H1 (cell line): ENCODE measurements at regions not wholly inside any gene's neighbourhood (a gene's known extent, or its start where the extent isn't known, plus 50 kb on each side); places are given as distances from the start of the nearest gene placed in this dataset.

Experiments used
- CTCF ChIP-seq, 3 experiments: IDR thresholded peaks; 1 replicate in 2 of 3; 2 replicates in 1 of 3; pipeline versions ENCODE4 v1.5.1 to v1.6.1; 2011; ENCODE audit warnings: low read length in 3 of 3, mild to moderate bottlenecking in 3 of 3, inconsistent platforms in 2 of 3, low read depth in 1 of 3, moderate library complexity in 1 of 3; ENCODE audit not compliant: insufficient read depth in 1 of 3; ENCODE audit errors: control extremely low read depth in 1 of 3
- GABPA ChIP-seq: IDR thresholded peaks from 2 replicates; pipeline ENCODE4 v1.6.1; 2011; ENCODE audit warnings: mild to moderate bottlenecking, low read length, moderate library complexity, borderline replicate concordance; ENCODE audit not compliant: insufficient read depth
- JUN ChIP-seq: IDR thresholded peaks from 2 replicates; pipeline ENCODE4 v1.6.1; 2011; ENCODE audit warnings: low read depth, mild to moderate bottlenecking, improper control_type of control experiment, low read length
- MAFK ChIP-seq: IDR thresholded peaks from 2 replicates; pipeline ENCODE4 v1.6.1; 2012; ENCODE audit warnings: low read depth, mild to moderate bottlenecking, improper control_type of control experiment, low read length
- NRF1 ChIP-seq: IDR thresholded peaks from 2 replicates; pipeline ENCODE4 v1.6.1; 2011; ENCODE audit warnings: mild to moderate bottlenecking, low read depth, low read length, improper control_type of control experiment
- POLR2A ChIP-seq, 2 experiments: IDR thresholded peaks; 1 replicate in 1 of 2; 2 replicates in 1 of 2; pipeline ENCODE4 v1.6.1; 2011; ENCODE audit warnings: low read depth in 2 of 2, low read length in 2 of 2, mild to moderate bottlenecking in 2 of 2; ENCODE audit errors: control extremely low read depth in 1 of 2
- RAD21 ChIP-seq, 2 experiments: IDR thresholded peaks in 1 of 2; conservative IDR thresholded peaks in 1 of 2; 2 replicates each; pipeline ENCODE4 v1.6.1; 2011; ENCODE audit warnings: low read depth in 2 of 2, low read length in 2 of 2, improper control_type of control experiment in 1 of 2, inconsistent platforms in 1 of 2, mild to moderate bottlenecking in 1 of 2, moderate library complexity in 1 of 2

- TF ChIP-seq MAFK (0 out of 2 replicates have a peak, but pooled peaks have one; percentile 4), GABPA (no peak), POLR2A (IDR thresholded peaks at IDR 0.05; ENCODE audit: control extremely low read depth in 1 of 2, low read depth in 2 of 2, low read length in 2 of 2) (0 out of 3 replicates have a peak, but pooled peaks of 1 of the 2 experiments have one; percentile 41), CTCF (IDR thresholded peaks at IDR 0.05; ENCODE audit: control extremely low read depth in 1 of 3, insufficient read depth in 1 of 3, low read depth in 1 of 3, low read length in 3 of 3) (no peak), JUN (no peak), RAD21 (IDR thresholded peaks at IDR 0.05 in 1 of 2, conservative IDR thresholded peaks at IDR 0.05 in 1 of 2; ENCODE audit: low read depth in 2 of 2, low read length in 2 of 2) (no peak), NRF1 (no peak)
Measured at GRCh38 chr1:116853680-116854402, 55.9 kb upstream of the PTGFRN start.
